ENCODE measurements at regions not wholly inside any gene's neighbourhood (a gene's known extent, or its start where the extent isn't known, plus 50 kb on each side); places are given as distances from the start of the nearest gene placed in this dataset.

- H3K4me3 ChIP-seq (ENCODE audit: low read length in 3 of 3), result no peak overlapping the region
- no peaks in the 10 kb centered on the region for H3K9me3 ChIP-seq (ENCODE audit: control insufficient read depth in 2 of 3, insufficient read depth in 1 of 3, low read length in 3 of 3)
- H3K27ac ChIP-seq (ENCODE audit: low read depth in 2 of 2, low read length in 2 of 2), result no peak overlapping the region
- FAIRE-seq (no peak), DNase-seq (no peak)
- H3K9ac ChIP-seq (ENCODE audit: low read length in 3 of 3), result no peak overlapping the region
- intact Hi-C loops (cut with DNase I), result no loop called here
- H3K4me1 ChIP-seq (ENCODE audit: control insufficient read depth in 2 of 3, insufficient read depth in 2 of 3, low read depth in 1 of 3, low read length in 3 of 3), result peaks cover 0 to 18% (median 15%) of the 10 kb centered on the region in 3 donors
- no peaks in the 10 kb centered on the region for H3K27me3 ChIP-seq (ENCODE audit: control insufficient read depth, insufficient read depth, low read length)
- TF ChIP-seq CTCF (IDR thresholded peaks at IDR 0.05; ENCODE audit: borderline replicate concordance, extremely low read depth, insufficient read depth), result no peak
- no peaks in the 10 kb centered on the region for H3K36me3 ChIP-seq (ENCODE audit: control insufficient read depth in 2 of 3, insufficient read depth in 3 of 3, low read length in 3 of 3)
Measured at GRCh38 chr20:50350510-50351249, 159.5 kb upstream of the PTPN1 start.

DNA sequence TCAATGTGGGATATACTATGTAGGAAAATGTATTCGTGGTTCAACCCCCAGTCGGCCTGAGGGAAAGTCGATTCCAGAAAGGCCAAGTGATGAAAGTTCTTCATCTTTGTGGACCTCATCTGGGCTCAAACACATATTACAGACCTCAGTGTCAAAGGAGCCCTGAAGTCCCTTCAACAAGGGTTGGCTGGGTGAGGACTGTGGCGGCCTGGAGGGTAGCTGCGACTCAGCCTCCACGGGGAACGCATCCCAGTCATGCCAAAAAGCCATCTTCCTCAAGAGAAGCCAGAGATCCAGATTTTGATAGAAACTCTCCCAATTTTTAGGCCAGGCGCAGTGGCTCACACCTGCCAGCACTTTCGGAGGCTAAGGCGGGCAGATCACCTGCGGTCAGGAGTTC, 158.6 kb upstream of the PTPN1 start:
- no peaks in the 10 kb centered on the region for H3K36me3 ChIP-seq (ENCODE audit: control insufficient read depth in 2 of 3, insufficient read depth in 3 of 3, low read length in 3 of 3)
- no peak for TF ChIP-seq CTCF (IDR thresholded peaks at IDR 0.05; ENCODE audit: borderline replicate concordance, extremely low read depth, insufficient read depth)
- no peaks in the 10 kb centered on the region for H3K27me3 ChIP-seq (ENCODE audit: control insufficient read depth, insufficient read depth, low read length)
- FAIRE-seq, result no peak
- no peak overlapping the region for H3K27ac ChIP-seq (ENCODE audit: low read depth in 2 of 2, low read length in 2 of 2)
- H3K4me1 ChIP-seq (ENCODE audit: control insufficient read depth in 2 of 3, insufficient read depth in 2 of 3, low read depth in 1 of 3, low read length in 3 of 3), result peaks cover 0 to 14% (median 10%) of the 10 kb centered on the region in 3 donors
- no peak overlapping the region for H3K4me3 ChIP-seq (ENCODE audit: low read length in 3 of 3)
- no peaks in the 10 kb centered on the region for H3K9me3 ChIP-seq (ENCODE audit: control insufficient read depth in 2 of 3, insufficient read depth in 1 of 3, low read length in 3 of 3)
- intact Hi-C loops (cut with DNase I), result no loop called here
- no peak overlapping the region for H3K9ac ChIP-seq (ENCODE audit: low read length in 3 of 3)
- peak in 1 of 5 donors; percentile 14 for DNase-seq

GRCh38 chr20:50353289-50353961, 156.8 kb upstream of the PTPN1 start:
- Histone ChIP-seq H3K27me3 (ENCODE audit: control insufficient read depth, insufficient read depth, low read length) (no peaks in the 10 kb centered on the region), H3K36me3 (ENCODE audit: control insufficient read depth in 2 of 3, insufficient read depth in 3 of 3, low read length in 3 of 3) (no peaks in the 10 kb centered on the region), H3K27ac (ENCODE audit: low read depth in 2 of 2, low read length in 2 of 2) (no peak overlapping the region), H3K9me3 (ENCODE audit: control insufficient read depth in 2 of 3, insufficient read depth in 1 of 3, low read length in 3 of 3) (no peaks in the 10 kb centered on the region), H3K4me3 (ENCODE audit: low read length in 3 of 3) (no peak overlapping the region), H3K9ac (ENCODE audit: low read length in 3 of 3) (no peak overlapping the region), H3K4me1 (ENCODE audit: control insufficient read depth in 2 of 3, insufficient read depth in 2 of 3, low read depth in 1 of 3, low read length in 3 of 3) (peaks cover 0 to 2% (median 0%) of the 10 kb centered on the region in 3 donors)
- no peak for TF ChIP-seq CTCF (IDR thresholded peaks at IDR 0.05; ENCODE audit: borderline replicate concordance, extremely low read depth, insufficient read depth)
- intact Hi-C loops (cut with DNase I), result no loop called here
- DNase-seq, result peak in 1 of 5 donors; percentile 70
- no peak for FAIRE-seq

All from kidney (tissue), 13 donors.